Activated naive CD8-positive, alpha-beta T cell treated with anti-CD3 and anti-CD28 coated beads for 36 hours (primary cell): ENCODE measurements at regions not wholly inside any gene's neighbourhood (a gene's known extent, or its start where the extent isn't known, plus 50 kb on each side); places are given as distances from the start of the nearest gene placed in this dataset.

Source experiments
- DNase-seq: peaks from one replicate; pipeline ENCODE4 v3.0.0; 2021
- H3K27ac Mint-ChIP-seq: one replicate; pipeline ENCODE4 v1.8.0; 2022; ENCODE audit warnings: mild to moderate bottlenecking, moderate library complexity, mixed read lengths
- H3K27me3 Mint-ChIP-seq: one replicate; pipeline ENCODE4 v1.8.0; 2022; ENCODE audit warnings: mild to moderate bottlenecking, mixed read lengths
- H3K36me3 Mint-ChIP-seq: one replicate; pipeline ENCODE4 v1.8.0; 2021; ENCODE audit warnings: mild to moderate bottlenecking, mixed read lengths
- H3K4me1 Mint-ChIP-seq: one replicate; pipeline ENCODE4 v1.8.0; 2021; ENCODE audit warnings: mixed read lengths
- H3K4me3 Mint-ChIP-seq: one replicate; pipeline ENCODE4 v1.8.0; 2022; ENCODE audit warnings: mild to moderate bottlenecking, moderate library complexity, mixed read lengths
- H3K9me3 Mint-ChIP-seq: one replicate; pipeline ENCODE4 v1.8.0; 2022; ENCODE audit warnings: mixed read lengths

DNA sequence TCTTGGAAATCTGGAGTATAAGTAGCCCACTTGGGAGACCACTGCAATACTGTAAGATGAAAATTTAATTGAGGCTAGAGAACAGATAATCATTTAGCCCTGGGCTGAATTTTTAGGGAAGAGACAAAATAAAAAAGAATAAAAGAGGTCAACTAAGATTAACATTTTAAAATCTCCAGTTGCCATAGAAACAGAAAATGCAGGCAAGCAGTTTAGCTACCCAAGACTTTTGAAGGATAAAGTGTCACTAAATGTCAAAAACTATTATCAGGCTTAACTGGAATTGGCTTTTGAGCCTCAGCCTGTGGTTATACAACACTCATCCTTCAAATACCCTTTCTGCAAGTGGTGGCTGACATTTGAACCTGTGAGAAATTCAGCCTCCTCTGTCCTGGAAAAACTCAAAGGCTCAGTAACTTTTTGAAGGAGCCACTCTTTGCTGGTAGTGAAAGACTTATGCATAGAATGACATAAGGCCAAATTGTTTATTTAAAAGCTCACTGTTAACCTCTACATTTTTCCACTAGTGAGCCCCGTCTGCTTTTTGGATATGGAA, 220.7 kb upstream of the KCNJ16 start:
- Mint-ChIP-seq H3K4me3 (no peak overlapping the region), H3K4me1 (no peaks in the 10 kb centered on the region)

DNA sequence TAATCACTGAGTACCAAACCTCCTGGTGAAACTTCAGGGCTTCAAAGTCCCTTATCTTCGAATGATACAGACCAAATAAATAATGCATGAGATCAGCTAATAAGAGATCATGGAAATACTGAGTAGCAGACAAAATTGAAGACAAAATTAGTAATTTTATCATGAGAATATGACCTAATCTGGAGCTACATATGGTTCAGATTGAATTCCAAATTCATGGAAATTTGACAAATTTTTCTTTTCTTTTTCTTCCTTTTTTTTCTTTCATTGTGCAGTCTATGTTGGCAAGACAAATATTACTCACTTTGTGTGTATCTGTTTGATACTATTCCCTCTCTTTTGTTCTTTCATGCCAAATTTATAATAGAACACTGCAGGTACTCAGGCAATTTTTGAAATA, 218.1 kb upstream of the KCNJ16 start:
- H3K9me3 Mint-ChIP-seq = peaks cover 12% of the 10 kb centered on the region
- H3K27me3 Mint-ChIP-seq = no peaks in the 10 kb centered on the region
- H3K36me3 Mint-ChIP-seq = no peaks in the 10 kb centered on the region
- H3K4me1 Mint-ChIP-seq = no peaks in the 10 kb centered on the region
- DNase-seq = no peak
- no peak overlapping the region for H3K4me3 Mint-ChIP-seq
- no peak overlapping the region for H3K27ac Mint-ChIP-seq

More for the DNA sequence above, 220.7 kb upstream of the KCNJ16 start:
- H3K36me3 Mint-ChIP-seq = no peaks in the 10 kb centered on the region
- H3K9me3 Mint-ChIP-seq = peaks cover 8% of the 10 kb centered on the region
- H3K27me3 Mint-ChIP-seq = no peaks in the 10 kb centered on the region
- H3K27ac Mint-ChIP-seq = no peak overlapping the region
- no peak for DNase-seq

DNA sequence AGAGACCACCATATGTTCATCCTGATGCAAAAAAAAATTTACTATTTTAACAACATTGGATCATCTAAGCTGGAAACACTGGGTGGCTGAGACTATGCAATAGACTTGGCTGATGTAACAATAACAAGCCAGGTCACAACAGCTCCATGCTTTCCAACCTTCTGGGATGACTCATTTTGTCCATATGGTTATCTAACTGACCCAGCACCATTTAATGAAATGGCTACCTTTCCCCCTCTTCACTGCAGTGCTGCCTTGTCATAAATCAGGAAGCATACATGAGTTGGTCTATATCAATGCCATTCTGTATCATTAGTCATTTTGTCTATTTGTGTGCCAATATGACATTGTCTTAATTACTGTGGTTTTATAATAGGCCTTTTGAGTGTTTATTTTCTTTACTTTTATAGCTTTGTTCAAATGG, 217.6 kb upstream of the KCNJ16 start:
- Mint-ChIP-seq H3K4me3 (no peak overlapping the region), H3K4me1 (no peaks in the 10 kb centered on the region), H3K27ac (no peak overlapping the region), H3K36me3 (no peaks in the 10 kb centered on the region), H3K27me3 (no peaks in the 10 kb centered on the region), H3K9me3 (peaks cover 12% of the 10 kb centered on the region)
- DNase-seq = no peak

- H3K4me1 Mint-ChIP-seq = no peaks in the 10 kb centered on the region
- peaks cover 13% of the 10 kb centered on the region for H3K9me3 Mint-ChIP-seq
- H3K27ac Mint-ChIP-seq = no peak overlapping the region
- DNase-seq = no peak
- H3K27me3 Mint-ChIP-seq = no peaks in the 10 kb centered on the region
- no peaks in the 10 kb centered on the region for H3K36me3 Mint-ChIP-seq
- H3K4me3 Mint-ChIP-seq = no peak overlapping the region
Observed at GRCh38 chr17:69858460-69858859, 216.6 kb upstream of the KCNJ16 start.

DNA sequence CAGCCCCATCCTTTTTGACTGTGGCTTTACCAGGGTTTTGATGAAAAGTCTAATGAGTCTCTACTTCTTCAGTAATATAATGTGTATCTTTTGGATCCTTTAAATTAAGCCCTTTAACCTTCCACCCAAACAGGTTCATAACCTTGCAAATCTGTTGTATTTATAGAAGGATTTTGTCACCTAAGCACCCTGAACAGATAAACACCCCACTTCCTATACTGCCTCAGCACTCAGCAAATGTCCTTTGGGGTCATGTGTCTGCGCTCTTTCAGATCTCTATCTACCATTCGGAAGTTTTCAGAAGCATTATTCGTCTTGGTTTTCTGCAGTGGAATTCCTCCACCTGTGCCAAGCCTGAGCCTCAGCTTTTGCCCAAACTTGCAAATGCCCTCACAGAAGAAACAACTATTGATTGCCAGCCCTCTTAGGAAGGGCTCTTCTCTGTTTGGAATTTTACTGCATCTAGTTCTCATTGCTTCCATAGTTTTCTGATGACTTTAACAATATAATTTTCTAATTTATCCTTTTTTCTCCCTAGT, 214.8 kb upstream of the KCNJ16 start:
- Mint-ChIP-seq H3K4me1 (no peaks in the 10 kb centered on the region), H3K4me3 (no peak overlapping the region), H3K27ac (no peak overlapping the region), H3K27me3 (no peaks in the 10 kb centered on the region), H3K9me3 (peaks cover 13% of the 10 kb centered on the region), H3K36me3 (no peaks in the 10 kb centered on the region)
- no peak for DNase-seq

- no peaks in the 10 kb centered on the region for H3K4me1 Mint-ChIP-seq
- no peak overlapping the region for H3K27ac Mint-ChIP-seq
- no peak overlapping the region for H3K4me3 Mint-ChIP-seq
- H3K36me3 Mint-ChIP-seq = no peaks in the 10 kb centered on the region
- no peaks in the 10 kb centered on the region for H3K27me3 Mint-ChIP-seq
- no peak for DNase-seq
- peaks cover 11% of the 10 kb centered on the region for H3K9me3 Mint-ChIP-seq
Observed at GRCh38 chr17:69864462-69864861, 210.6 kb upstream of the KCNJ16 start.

GRCh38 chr17:69869667-69870066, 205.4 kb upstream of the KCNJ16 start:
- peaks cover 3% of the 10 kb centered on the region for H3K9me3 Mint-ChIP-seq
- H3K27ac Mint-ChIP-seq = no peak overlapping the region
- no peak overlapping the region for H3K4me3 Mint-ChIP-seq
- DNase-seq = no peak
- H3K36me3 Mint-ChIP-seq = no peaks in the 10 kb centered on the region
- peaks cover 5% of the 10 kb centered on the region for H3K27me3 Mint-ChIP-seq
- H3K4me1 Mint-ChIP-seq = no peaks in the 10 kb centered on the region

GRCh38 chr17:69870091-69870530, 204.9 kb upstream of the KCNJ16 start:
- H3K36me3 Mint-ChIP-seq = no peaks in the 10 kb centered on the region
- H3K27me3 Mint-ChIP-seq = peaks cover 5% of the 10 kb centered on the region
- no peak overlapping the region for H3K4me3 Mint-ChIP-seq
- H3K9me3 Mint-ChIP-seq = peaks cover 3% of the 10 kb centered on the region
- H3K27ac Mint-ChIP-seq = no peak overlapping the region
- no peak for DNase-seq
- H3K4me1 Mint-ChIP-seq = no peaks in the 10 kb centered on the region

DNA sequence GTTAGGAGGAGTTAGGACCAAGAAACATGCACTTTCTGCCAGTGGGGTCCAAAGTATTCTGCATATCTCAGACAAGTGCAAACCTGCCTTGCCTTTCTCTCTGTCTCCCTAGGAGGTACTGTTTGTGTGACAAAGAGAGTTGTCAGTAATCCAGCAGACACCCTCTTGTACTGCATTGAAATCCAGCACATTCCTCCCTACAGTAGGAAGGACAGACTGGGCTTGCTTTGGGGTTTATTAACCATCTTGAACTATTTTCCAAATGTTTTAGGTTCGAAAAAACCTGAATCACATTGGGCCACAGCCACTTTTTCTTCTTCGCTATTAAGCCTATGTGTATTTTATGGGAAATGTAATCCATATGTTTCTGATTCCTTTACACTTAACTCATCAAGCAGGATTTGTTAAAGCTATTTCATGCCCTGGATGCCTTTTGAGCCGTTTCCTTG, 204.2 kb upstream of the KCNJ16 start:
- peaks cover 3% of the 10 kb centered on the region for H3K9me3 Mint-ChIP-seq
- no peak overlapping the region for H3K4me3 Mint-ChIP-seq
- no peaks in the 10 kb centered on the region for H3K4me1 Mint-ChIP-seq
- no peak overlapping the region for H3K27ac Mint-ChIP-seq
- DNase-seq = no peak
- H3K27me3 Mint-ChIP-seq = peaks cover 5% of the 10 kb centered on the region
- H3K36me3 Mint-ChIP-seq = no peaks in the 10 kb centered on the region

- peaks cover 3% of the 10 kb centered on the region for H3K9me3 Mint-ChIP-seq
- no peak overlapping the region for H3K27ac Mint-ChIP-seq
- no peaks in the 10 kb centered on the region for H3K4me1 Mint-ChIP-seq
- no peaks in the 10 kb centered on the region for H3K36me3 Mint-ChIP-seq
- H3K4me3 Mint-ChIP-seq = no peak overlapping the region
- H3K27me3 Mint-ChIP-seq = peaks cover 5% of the 10 kb centered on the region
- DNase-seq = no peak
Observed at GRCh38 chr17:69871318-69871717, 203.7 kb upstream of the KCNJ16 start.

DNA sequence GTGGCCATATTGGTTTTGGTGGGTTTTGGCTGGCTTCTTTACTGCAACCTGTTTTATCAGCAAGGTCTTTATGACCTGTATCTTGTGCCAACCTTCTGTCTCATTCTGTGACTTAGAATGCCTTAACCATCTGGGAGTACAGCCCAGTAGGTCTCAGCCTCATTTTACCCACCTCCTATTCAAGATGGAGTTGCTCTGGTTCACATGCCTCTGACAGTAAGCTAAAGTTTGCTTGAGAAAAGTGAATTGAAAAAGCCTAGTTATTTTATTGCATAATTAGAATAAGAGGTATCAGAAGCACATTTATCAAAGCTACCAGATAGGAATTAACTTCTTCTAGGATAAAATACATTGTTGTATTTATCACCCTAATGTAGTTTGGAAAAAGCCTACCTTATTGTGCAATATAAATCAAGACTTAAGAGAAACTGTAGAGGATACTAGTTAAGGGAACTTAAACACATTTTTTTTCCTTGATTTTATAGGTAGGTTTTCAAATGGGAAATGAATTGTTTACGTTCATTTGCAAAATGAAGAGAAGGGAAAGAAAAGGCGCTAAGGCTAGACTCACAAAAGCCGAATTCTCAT, 202.3 kb upstream of the KCNJ16 start:
- peaks cover 5% of the 10 kb centered on the region for H3K27me3 Mint-ChIP-seq
- no peaks in the 10 kb centered on the region for H3K4me1 Mint-ChIP-seq
- H3K36me3 Mint-ChIP-seq = no peaks in the 10 kb centered on the region
- no peak overlapping the region for H3K27ac Mint-ChIP-seq
- no peak overlapping the region for H3K4me3 Mint-ChIP-seq
- peaks cover 2% of the 10 kb centered on the region for H3K9me3 Mint-ChIP-seq
- DNase-seq = no peak

GRCh38 chr17:69874175-69874670, 200.8 kb upstream of the KCNJ16 start:
- H3K27ac Mint-ChIP-seq = no peak overlapping the region
- no peak overlapping the region for H3K4me3 Mint-ChIP-seq
- no peak for DNase-seq
- peaks cover 5% of the 10 kb centered on the region for H3K27me3 Mint-ChIP-seq
- H3K36me3 Mint-ChIP-seq = no peaks in the 10 kb centered on the region
- no peaks in the 10 kb centered on the region for H3K4me1 Mint-ChIP-seq
- H3K9me3 Mint-ChIP-seq = peaks cover 2% of the 10 kb centered on the region

- Mint-ChIP-seq H3K36me3 (no peaks in the 10 kb centered on the region), H3K27ac (no peak overlapping the region), H3K4me1 (no peaks in the 10 kb centered on the region), H3K27me3 (peaks cover 4% of the 10 kb centered on the region), H3K4me3 (no peak overlapping the region), H3K9me3 (peaks cover 2% of the 10 kb centered on the region)
- no peak for DNase-seq
Observed at GRCh38 chr17:69876757-69877156, 198.3 kb upstream of the KCNJ16 start.

GRCh38 chr17:69878661-69879060, 196.4 kb upstream of the KCNJ16 start:
- DNase-seq = no peak
- Mint-ChIP-seq H3K27ac (no peak overlapping the region), H3K4me3 (no peak overlapping the region), H3K9me3 (peaks cover 2% of the 10 kb centered on the region), H3K4me1 (no peaks in the 10 kb centered on the region), H3K36me3 (no peaks in the 10 kb centered on the region), H3K27me3 (no peaks in the 10 kb centered on the region)

- Mint-ChIP-seq H3K4me3 (no peak overlapping the region), H3K36me3 (no peaks in the 10 kb centered on the region), H3K9me3 (peaks cover 2% of the 10 kb centered on the region), H3K4me1 (no peaks in the 10 kb centered on the region), H3K27ac (no peak overlapping the region), H3K27me3 (no peaks in the 10 kb centered on the region)
- no peak for DNase-seq
Observed at GRCh38 chr17:69879576-69879975, 195.4 kb upstream of the KCNJ16 start.

DNA sequence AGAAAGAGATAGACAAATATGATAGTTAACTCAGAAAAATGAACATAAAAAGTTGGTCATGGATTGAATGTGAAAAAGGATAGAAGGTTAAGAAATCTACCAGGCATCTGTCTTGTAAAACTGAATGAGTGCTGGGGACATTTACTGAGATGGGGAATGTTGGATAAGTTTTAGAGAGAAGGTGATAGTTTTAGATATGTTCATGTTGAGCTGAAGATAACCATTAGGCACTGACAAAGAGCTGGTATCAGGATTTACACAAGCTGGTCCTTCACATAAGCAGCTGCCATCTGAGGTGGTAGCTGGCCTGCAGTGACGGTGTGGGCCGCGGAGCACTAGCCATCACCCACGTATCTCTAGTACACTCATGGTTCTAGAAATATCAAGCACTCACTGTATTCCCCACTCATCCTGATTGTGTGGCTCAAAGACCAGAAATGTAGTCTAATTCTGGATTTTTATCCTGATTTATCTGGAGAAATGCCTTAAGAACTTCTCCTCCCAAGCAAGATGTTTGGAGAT, 194.4 kb upstream of the KCNJ16 start:
- H3K27ac Mint-ChIP-seq = no peak overlapping the region
- no peaks in the 10 kb centered on the region for H3K27me3 Mint-ChIP-seq
- H3K9me3 Mint-ChIP-seq = peaks cover 2% of the 10 kb centered on the region
- no peak overlapping the region for H3K4me3 Mint-ChIP-seq
- DNase-seq = no peak
- no peaks in the 10 kb centered on the region for H3K36me3 Mint-ChIP-seq
- H3K4me1 Mint-ChIP-seq = no peaks in the 10 kb centered on the region
